GM12878 (cell line): ENCODE measurements at regions not wholly inside any gene's neighbourhood (a gene's known extent, or its start where the extent isn't known, plus 50 kb on each side); places are given as distances from the start of the nearest gene placed in this dataset.

ENCODE experiments used
- ATAC-seq: fragments of 200-7000 bp; cut with Tn5 transposase; 3 replicates; pipeline ENCODE4 v1.9.1; 2020; ENCODE audit warnings: mild to moderate bottlenecking, moderate library complexity
- BruUV-seq: library from RNA; stranded (reverse); fragments of 400-500 nt; replicated peaks from 2 replicates; lab custom pipeline; 2021; lab: Mats Ljungman, UMichigan
- CTCF ChIA-PET: fragments of 300-600 bp; sonication (Branson Sonifier 250); formaldehyde crosslinking; extraction: SDS; loops from one replicate; lab custom pipeline; 2021; ENCODE audit warnings: inconsistent platforms; lab: Yijun Ruan, JAX
- POLR2A ChIA-PET: fragments of 350-600 bp; formaldehyde crosslinking; extraction: SDS; loops from one replicate; lab custom pipeline; 2021; ENCODE audit warnings: inconsistent platforms; lab: Charles Lee
- RAD21 ChIA-PET: fragments of 300-600 bp; sonication (Branson Sonifier 250); formaldehyde crosslinking; loops from one replicate; lab custom pipeline; 2023; ENCODE audit warnings: antibody characterized with exemption; ENCODE audit not compliant: unreplicated experiment; lab: Charles Lee
- SMC1A ChIA-PET: fragments of 300-600 bp; sonication (Branson Sonifier 250); formaldehyde crosslinking; loops from one replicate; lab custom pipeline; 2023; ENCODE audit not compliant: unreplicated experiment, uncharacterized antibody; lab: Charles Lee
- DNase-seq: peaks from one replicate; pipeline ENCODE4 v3.0.0-alpha.2; 2011; ENCODE audit warnings: low read depth, low spot score
- FAIRE-seq: peaks from 3 replicates; lab custom pipeline; 2011; peaks lifted over from hg19 to GRCh38; lab: Jason Lieb, UNC
- H2AFZ ChIP-seq: 2 replicates; pipeline ENCODE4 v1.6.0; 2011; ENCODE audit warnings: low read depth, low read length, control low read depth; ENCODE audit not compliant: control insufficient read depth
- H3K27ac ChIP-seq: 2 replicates; pipeline ENCODE4 v1.5.1; 2011; ENCODE audit warnings: control low read depth; ENCODE audit not compliant: control insufficient read depth, insufficient read depth
- H3K27me3 ChIP-seq, 2 experiments: replicated peaks in 1 of 2; 2 replicates each; pipeline versions ENCODE4 v1.6.0 to v1.6.1; 2011; ENCODE audit warnings: low read length in 1 of 2; ENCODE audit not compliant: control insufficient read depth in 2 of 2, insufficient read depth in 2 of 2
- H3K36me3 ChIP-seq, 2 experiments: 2 replicates each; pipeline ENCODE4 v1.5.1; 2011; ENCODE audit warnings: low read length in 1 of 2; ENCODE audit not compliant: control insufficient read depth in 2 of 2, insufficient read depth in 2 of 2
- H3K4me1 ChIP-seq: 2 replicates; pipeline ENCODE4 v1.6.1; 2011; ENCODE audit warnings: mild to moderate bottlenecking, low read length, moderate library complexity, mixed read lengths; ENCODE audit not compliant: control insufficient read depth, insufficient read depth
- H3K4me2 ChIP-seq: 2 replicates; pipeline ENCODE4 v1.6.0; 2011; ENCODE audit warnings: control low read depth; ENCODE audit not compliant: control insufficient read depth, insufficient read depth
- H3K4me3 ChIP-seq: fragments of 200-600 bp; sonication (generic); 2 replicates; pipeline ENCODE4 v1.5.1; 2016
- H3K79me2 ChIP-seq: 2 replicates; pipeline ENCODE4 v1.6.0; 2011; ENCODE audit warnings: low read length; ENCODE audit not compliant: control insufficient read depth, insufficient read depth
- H3K9ac ChIP-seq: 2 replicates; pipeline ENCODE4 v1.8.0; 2011; ENCODE audit warnings: low read length, control low read depth, mixed read lengths; ENCODE audit not compliant: control insufficient read depth, insufficient read depth
- H3K9me3 ChIP-seq: replicated peaks from 3 replicates; pipeline ENCODE4 v1.5.1; 2011; ENCODE audit warnings: mild to moderate bottlenecking, low read length; ENCODE audit not compliant: control insufficient read depth, insufficient read depth
- H4K20me1 ChIP-seq: 2 replicates; pipeline ENCODE4 v1.6.0; 2011; ENCODE audit not compliant: control insufficient read depth, insufficient read depth
- CHD2 ChIP-seq: IDR thresholded peaks from 2 replicates; pipeline ENCODE4 v1.6.1; 2011; ENCODE audit warnings: low read depth, low read length, improper control_type of control experiment, borderline replicate concordance
- CHD4 ChIP-seq: fragments of 200-600 bp; sonication (generic); IDR thresholded peaks from 2 replicates; pipeline ENCODE4 v1.6.1; 2016; ENCODE audit warnings: mild to moderate bottlenecking
- HDAC6 ChIP-seq: fragments of 200-600 bp; sonication (generic); IDR thresholded peaks from one replicate; pipeline ENCODE4 v1.8.0; 2017; ENCODE audit warnings: antibody characterized with exemption; ENCODE audit not compliant: unreplicated experiment
- HSF1 ChIP-seq: fragments of 150-350 bp; IDR thresholded peaks from 2 replicates; pipeline ENCODE4 v1.6.1; 2014; ENCODE audit warnings: mild to moderate bottlenecking, low read depth, low read length
- IKZF2 ChIP-seq, 2 experiments: fragments of 450-650 bp; IDR thresholded peaks; 2 replicates each; pipeline ENCODE4 v1.6.1; 2017; ENCODE audit warnings: mild to moderate bottlenecking in 2 of 2, moderate library complexity in 2 of 2
- IRF3 ChIP-seq: fragments of 450-650 bp; IDR thresholded peaks from 2 replicates; pipeline ENCODE4 v1.6.1; 2014; ENCODE audit warnings: mild to moderate bottlenecking
- IRF4 ChIP-seq: IDR thresholded peaks from 2 replicates; pipeline ENCODE4 v1.6.1; 2011; ENCODE audit warnings: low read depth, low read length
- JUND ChIP-seq: IDR thresholded peaks from 2 replicates; pipeline ENCODE4 v1.6.1; 2012; ENCODE audit warnings: low read depth, mild to moderate bottlenecking, low read length, improper control_type of control experiment, moderate library complexity
- MTA3 ChIP-seq: IDR thresholded peaks from 2 replicates; pipeline ENCODE4 v1.6.1; 2012; ENCODE audit warnings: low read length, inconsistent platforms, borderline replicate concordance
- NFXL1 ChIP-seq: fragments of 450-650 bp; IDR thresholded peaks from 2 replicates; pipeline ENCODE4 v1.6.1; 2017; ENCODE audit warnings: antibody characterized with exemption, mild to moderate bottlenecking, borderline replicate concordance
- NR2C1 ChIP-seq: fragments of 450-650 bp; IDR thresholded peaks from 2 replicates; pipeline ENCODE4 v1.6.1; 2017; ENCODE audit warnings: antibody characterized with exemption, mild to moderate bottlenecking, moderate library complexity
- NR2F1 ChIP-seq: fragments of 450-650 bp; conservative IDR thresholded peaks from 2 replicates; pipeline ENCODE4 v1.6.1; 2017; ENCODE audit warnings: mild to moderate bottlenecking
- NRF1 ChIP-seq: conservative IDR thresholded peaks from 2 replicates; pipeline ENCODE4 v1.6.1; 2011; ENCODE audit warnings: mild to moderate bottlenecking, low read depth, low read length, improper control_type of control experiment
- POU2F2 ChIP-seq: IDR thresholded peaks from 3 replicates; pipeline ENCODE4 v1.6.1; 2011; ENCODE audit warnings: low read depth, mild to moderate bottlenecking, low read length, borderline replicate concordance
- RAD21 ChIP-seq: IDR thresholded peaks from 2 replicates; pipeline ENCODE4 v1.6.1; 2011; ENCODE audit warnings: mild to moderate bottlenecking, low read depth, low read length, moderate library complexity; ENCODE audit not compliant: insufficient read depth
- SIN3A ChIP-seq: IDR thresholded peaks from 2 replicates; pipeline ENCODE4 v1.6.1; 2012; ENCODE audit warnings: low read depth, low read length, improper control_type of control experiment
- SP1 ChIP-seq: IDR thresholded peaks from one replicate; pipeline ENCODE4 v1.6.1; 2011; ENCODE audit warnings: low read depth, low read length
- TAF1 ChIP-seq: IDR thresholded peaks from 2 replicates; pipeline ENCODE4 v1.6.1; 2011; ENCODE audit warnings: mild to moderate bottlenecking, low read depth, low read length, borderline replicate concordance
- WGBS: methylation state at CpG from one replicate; pipeline ENCODE4 v1.1.6; 2016; ENCODE audit warnings: low lambda C conversion rate; ENCODE audit not compliant: insufficient replicate concordance, insufficient coverage; ENCODE audit errors: missing lambda C conversion rate; 5-methylcytosine and 5-hydroxymethylcytosine counted together
- in situ Hi-C: fragments of 300-500 bp; cut with MboI; formaldehyde crosslinking; loops from 9 replicates; pipeline ENCODE4 v1.14.3; 2018; ENCODE audit warnings: mixed read lengths
- intact Hi-C: fragments of 100-400 bp; cut with micrococcal nuclease; formaldehyde crosslinking; loops from one replicate; pipeline ENCODE4 v1.14.2; 2022; ENCODE audit not compliant: unreplicated experiment

DNA sequence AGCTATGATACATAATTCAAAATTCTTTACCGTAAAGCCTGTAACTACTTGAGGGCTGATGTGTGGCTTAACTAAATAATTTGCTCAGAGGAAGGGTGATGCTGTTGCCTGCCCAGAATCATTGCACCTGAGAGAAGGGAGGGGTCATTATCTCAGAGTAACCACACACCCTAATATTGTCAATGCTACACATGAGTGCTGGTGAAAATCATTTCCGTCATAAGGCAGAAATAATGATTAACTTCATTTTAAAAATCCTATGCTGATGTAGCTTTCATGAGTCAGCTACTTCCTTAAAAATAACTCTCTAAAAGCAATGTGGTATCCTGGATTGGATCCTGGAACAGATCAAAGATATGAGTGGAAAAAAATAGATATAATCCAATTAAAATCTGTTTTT lies 146.4 kb upstream of the FAM83B start (continued):
- TF ChIP-seq HSF1: no peak
- TF ChIP-seq TAF1: no peak
- TF ChIP-seq JUND: no peak
- no peak for TF ChIP-seq SIN3A
- TF ChIP-seq SP1: no peak
- TF ChIP-seq RAD21: no peak
- no peak for TF ChIP-seq NFXL1
- no peak for TF ChIP-seq CHD4
- TF ChIP-seq IKZF2 (IDR thresholded peaks at IDR 0.05): peak in 1 of 2 experiments; percentile 30; a peak in 3 of 4 replicates
- no peak for TF ChIP-seq NR2F1

DNA sequence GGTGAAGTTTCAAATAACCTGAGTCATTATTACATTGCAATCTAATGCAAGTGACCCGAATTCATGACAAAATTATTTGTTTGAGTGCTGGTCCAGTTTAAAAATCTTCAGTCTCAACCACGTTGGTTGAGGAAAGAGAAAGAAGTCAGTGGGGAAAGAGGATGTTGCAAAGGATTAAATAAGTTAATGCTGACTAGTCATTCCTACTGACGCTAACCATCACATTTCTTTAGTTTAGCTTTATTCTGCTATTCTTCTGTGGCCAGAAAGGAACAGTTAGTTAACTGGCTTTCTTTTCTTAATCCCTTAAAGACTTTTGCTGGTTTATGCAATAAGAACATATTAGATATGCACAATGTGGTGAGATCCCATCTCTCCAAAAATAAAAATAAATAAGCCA lies 143.8 kb upstream of the FAM83B start:
- DNase-seq (no peak), FAIRE-seq (no peak), ATAC-seq (no peak)
- Histone ChIP-seq H3K36me3 (no peaks in the 10 kb centered on the region), H3K4me1 (no peaks in the 10 kb centered on the region), H2AFZ (no peak overlapping the region), H3K9ac (no peak overlapping the region), H3K27ac (no peak overlapping the region), H3K4me2 (no peak overlapping the region), H3K4me3 (no peak overlapping the region), H4K20me1 (no peaks in the 10 kb centered on the region), H3K79me2 (no peaks in the 10 kb centered on the region), H3K9me3 (no peaks in the 10 kb centered on the region), H3K27me3 (no peaks in the 10 kb centered on the region)
- WGBS: 25% methylated on average over 3 of the region's 3 CpGs
- SMC1A ChIA-PET: interaction anchor here (5.4 kb wide), 1 partner anchor 15 kb away, joined by 23 read pairs; no protein-coding TSS in a partner anchor
- intact Hi-C loops (no loop called here), in situ Hi-C loops (no loop called here)
- POLR2A ChIA-PET: no interaction called here
- no TSS peak for BruUV-seq
- TF ChIP-seq POU2F2 (no peak), IRF3 (no peak), CHD2 (no peak), IRF4 (no peak), NRF1 (no peak), NR2C1 (no peak), HDAC6 (no peak), RAD21 (no peak), MTA3 (no peak)
- RAD21 ChIA-PET: interaction anchor here (1.4 kb wide), 1 partner anchor 14 kb away, joined by 4 read pairs; no protein-coding TSS in a partner anchor
- CTCF ChIA-PET: interaction anchor here (17.4 kb wide), 1 partner anchor 15 kb away, joined by 183 read pairs; no protein-coding TSS in a partner anchor
